Esophagus squamous epithelium (tissue), 5 donors: ENCODE measurements at regions not wholly inside any gene's neighbourhood (a gene's known extent, or its start where the extent isn't known, plus 50 kb on each side); places are given as distances from the start of the nearest gene placed in this dataset.

Source experiments
- DNase-seq: peaks from one replicate; lab custom pipeline; 2025; lab: John Stamatoyannopoulos, UW
- H3K27ac ChIP-seq, 4 donors: fragments of 200-600 bp; sonication (generic); one replicate each; pipeline ENCODE4 v1.5.1; 2016 to 2019; ENCODE audit warnings: mild to moderate bottlenecking in 1 of 4
- H3K27me3 ChIP-seq, 4 donors: fragments of 200-600 bp; sonication (generic); 1 replicate in 3 of 4; 2 replicates in 1 of 4; pipeline versions ENCODE4 v1.5.1 to v1.6.0; 2017 to 2021; ENCODE audit warnings: antibody characterized with exemption in 1 of 4
- H3K36me3 ChIP-seq, 3 donors: fragments of 200-600 bp; sonication (generic); one replicate each; pipeline ENCODE4 v1.5.1; 2016 to 2019
- H3K4me1 ChIP-seq, 3 donors: fragments of 200-600 bp; sonication (generic); one replicate each; pipeline ENCODE4 v1.5.1; 2017 to 2019
- H3K4me3 ChIP-seq, 4 donors: fragments of 200-600 bp; sonication (generic); 1 replicate in 3 of 4; 2 replicates in 1 of 4; pipeline ENCODE4 v1.5.1; 2016 to 2019; ENCODE audit warnings: mild to moderate bottlenecking in 2 of 4, moderate library complexity in 1 of 4
- H3K9me3 ChIP-seq, 3 donors: fragments of 200-600 bp; sonication (generic); one replicate each; pipeline ENCODE4 v1.5.1; 2016 to 2019
- POLR2A ChIP-seq, 4 donors: fragments of 450-650 bp; IDR thresholded peaks; one replicate each; pipeline ENCODE4 v1.6.1; 2017; ENCODE audit warnings: antibody characterized with exemption in 4 of 4, mild to moderate bottlenecking in 4 of 4, moderate library complexity in 3 of 4
- WGBS, 2 donors: methylation state at CpG; one replicate each; pipeline ENCODE4 v1.1.5; 2018; 5-methylcytosine and 5-hydroxymethylcytosine counted together
- intact Hi-C: fragments of 100-400 bp; cut with DNase I; formaldehyde crosslinking; loops from one replicate; pipeline ENCODE4 v1.15.0; 2022
- TF ChIP-seq, protein P1 (sequence below), 6 experiments: fragments of 450-650 bp in 4 of 6; fragments of 200-600 bp in 2 of 6; sonication (generic) in 2 of 6; IDR thresholded peaks; one replicate each; pipeline ENCODE4 v1.5.1; 2016 to 2019; ENCODE audit warnings: antibody characterized with exemption in 6 of 6, mild to moderate bottlenecking in 4 of 6, moderate library complexity in 4 of 6
- donor health status: DM: yes; HTN: yes; CAD: no.

DNA sequence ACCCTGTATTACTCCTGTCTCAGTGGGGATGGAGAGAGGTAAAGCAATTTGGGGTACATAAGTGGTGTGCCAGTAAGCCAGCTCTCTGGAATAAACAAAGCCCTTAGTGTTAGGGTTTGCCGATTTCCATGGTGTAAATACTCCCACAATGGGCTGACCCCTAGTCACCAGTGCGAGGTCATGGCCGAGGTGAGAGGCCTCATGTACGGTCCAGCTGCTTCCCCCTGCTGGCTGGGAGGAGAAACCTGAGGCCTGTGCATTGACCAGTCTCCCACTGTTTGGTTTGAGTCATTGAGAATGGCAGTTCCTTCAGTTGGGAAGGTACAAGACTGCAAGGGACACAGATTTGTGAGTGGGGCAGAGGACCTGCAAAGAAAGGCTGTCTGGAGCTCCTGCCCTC is 382.0 kb downstream of the CDH26 start:
- no peak for DNase-seq
- H3K36me3 ChIP-seq = no peaks in the 10 kb centered on the region
- H3K9me3 ChIP-seq = no peaks in the 10 kb centered on the region
- intact Hi-C loops = no loop called here
- TF ChIP-seq POLR2A (IDR thresholded peaks at IDR 0.05) = no peak
- TF ChIP-seq, protein P1, sequence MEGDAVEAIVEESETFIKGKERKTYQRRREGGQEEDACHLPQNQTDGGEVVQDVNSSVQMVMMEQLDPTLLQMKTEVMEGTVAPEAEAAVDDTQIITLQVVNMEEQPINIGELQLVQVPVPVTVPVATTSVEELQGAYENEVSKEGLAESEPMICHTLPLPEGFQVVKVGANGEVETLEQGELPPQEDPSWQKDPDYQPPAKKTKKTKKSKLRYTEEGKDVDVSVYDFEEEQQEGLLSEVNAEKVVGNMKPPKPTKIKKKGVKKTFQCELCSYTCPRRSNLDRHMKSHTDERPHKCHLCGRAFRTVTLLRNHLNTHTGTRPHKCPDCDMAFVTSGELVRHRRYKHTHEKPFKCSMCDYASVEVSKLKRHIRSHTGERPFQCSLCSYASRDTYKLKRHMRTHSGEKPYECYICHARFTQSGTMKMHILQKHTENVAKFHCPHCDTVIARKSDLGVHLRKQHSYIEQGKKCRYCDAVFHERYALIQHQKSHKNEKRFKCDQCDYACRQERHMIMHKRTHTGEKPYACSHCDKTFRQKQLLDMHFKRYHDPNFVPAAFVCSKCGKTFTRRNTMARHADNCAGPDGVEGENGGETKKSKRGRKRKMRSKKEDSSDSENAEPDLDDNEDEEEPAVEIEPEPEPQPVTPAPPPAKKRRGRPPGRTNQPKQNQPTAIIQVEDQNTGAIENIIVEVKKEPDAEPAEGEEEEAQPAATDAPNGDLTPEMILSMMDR (IDR thresholded peaks at IDR 0.05) = no peak
- H3K27me3 ChIP-seq = no peaks in the 10 kb centered on the region
- no peak overlapping the region for H3K4me3 ChIP-seq
- WGBS, 2 donors = 80% methylated on average over 2 of the region's 4 CpGs; no CpG with 5 or more reads in 1 of the 2 donors
- no peaks in the 10 kb centered on the region for H3K4me1 ChIP-seq
- H3K27ac ChIP-seq = no peak overlapping the region

DNA sequence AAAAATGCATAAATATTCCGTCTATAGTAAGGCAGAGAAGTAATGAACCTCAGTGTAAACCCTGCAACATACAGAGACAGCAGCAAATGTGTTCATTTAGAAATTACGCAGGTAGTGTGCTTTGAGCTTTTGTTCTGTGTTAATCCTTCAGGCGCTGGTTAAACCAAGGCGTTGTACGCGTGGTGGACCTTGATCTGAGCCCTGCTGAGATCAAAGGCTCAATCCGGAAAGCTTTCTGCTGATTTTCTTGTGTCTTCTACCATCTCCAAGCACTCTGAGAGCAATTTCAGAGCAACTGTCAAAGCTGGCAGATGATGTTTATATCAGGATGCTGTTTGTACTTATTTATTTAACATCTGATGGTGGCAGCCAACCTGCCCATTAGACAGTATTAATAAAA is 382.8 kb downstream of the CDH26 start:
- no peaks in the 10 kb centered on the region for H3K4me1 ChIP-seq
- H3K9me3 ChIP-seq = no peaks in the 10 kb centered on the region
- H3K27ac ChIP-seq = no peak overlapping the region
- H3K36me3 ChIP-seq = no peaks in the 10 kb centered on the region
- no peaks in the 10 kb centered on the region for H3K27me3 ChIP-seq
- WGBS, 2 donors = 53 to 61% methylated on average over 7 of the region's 7 CpGs
- no peak overlapping the region for H3K4me3 ChIP-seq
- intact Hi-C loops = no loop called here
- DNase-seq = no peak
- TF ChIP-seq, protein P1 (IDR thresholded peaks at IDR 0.05) = no peak
- TF ChIP-seq POLR2A (IDR thresholded peaks at IDR 0.05) = no peak

DNA sequence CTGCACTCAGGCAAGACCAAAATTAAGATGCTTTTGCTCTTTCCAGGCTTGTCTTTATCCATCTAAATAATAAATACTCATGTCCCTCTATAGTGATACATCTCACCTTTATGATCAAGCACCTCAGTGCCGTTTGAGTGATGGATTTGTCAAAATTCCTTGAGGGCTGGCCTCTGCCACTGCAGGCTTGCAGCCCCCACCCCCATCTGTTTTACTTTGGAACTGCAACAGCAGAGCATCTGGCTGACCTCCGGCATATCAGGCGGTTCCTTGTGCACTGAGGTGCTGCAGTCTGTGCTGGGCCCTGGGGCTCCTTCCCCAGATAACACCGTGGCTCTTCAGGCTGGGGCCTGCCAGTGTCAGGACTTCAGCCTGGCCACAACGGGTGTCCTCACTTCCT is 386.9 kb downstream of the CDH26 start:
- TF ChIP-seq, protein P1 (IDR thresholded peaks at IDR 0.05) = no peak
- TF ChIP-seq POLR2A (IDR thresholded peaks at IDR 0.05) = no peak
- H3K9me3 ChIP-seq = no peaks in the 10 kb centered on the region
- no peak for DNase-seq
- intact Hi-C loops = no loop called here
- no peaks in the 10 kb centered on the region for H3K36me3 ChIP-seq
- no peaks in the 10 kb centered on the region for H3K4me1 ChIP-seq
- H3K27me3 ChIP-seq = no peaks in the 10 kb centered on the region
- H3K27ac ChIP-seq = no peak overlapping the region
- H3K4me3 ChIP-seq = no peak overlapping the region
- WGBS, 2 donors = 76 to 82% methylated on average over 5 of the region's 5 CpGs

DNA sequence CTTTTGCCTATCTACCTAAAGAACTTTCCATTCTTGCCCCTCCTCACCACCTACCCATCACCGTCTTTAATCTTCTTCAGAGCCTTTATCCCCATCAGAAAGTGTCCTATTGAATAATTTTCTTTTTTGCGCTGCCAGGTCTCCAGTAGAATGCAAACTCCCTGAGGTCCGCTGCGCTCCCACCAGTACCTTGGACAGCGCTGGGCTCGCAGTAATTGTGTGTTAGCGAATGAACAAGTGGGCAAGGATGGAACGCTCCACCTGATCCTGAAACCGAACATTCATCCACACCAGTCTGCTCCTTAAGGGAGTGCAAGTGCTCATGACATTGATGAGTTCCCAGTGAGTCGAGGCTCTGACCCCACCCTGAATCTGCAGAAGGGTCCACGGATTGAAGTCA is 391.2 kb downstream of the CDH26 start:
- Histone ChIP-seq H3K9me3 (no peaks in the 10 kb centered on the region), H3K4me3 (no peak overlapping the region), H3K27ac (no peak overlapping the region), H3K27me3 (no peaks in the 10 kb centered on the region), H3K36me3 (no peaks in the 10 kb centered on the region), H3K4me1 (no peaks in the 10 kb centered on the region)
- WGBS, 2 donors = 84 to 90% methylated on average over 9 to 11 of the region's 11 CpGs
- no peak for TF ChIP-seq POLR2A (IDR thresholded peaks at IDR 0.05)
- TF ChIP-seq, protein P1 (IDR thresholded peaks at IDR 0.05) = no peak
- DNase-seq = no peak
- intact Hi-C loops = no loop called here

DNA sequence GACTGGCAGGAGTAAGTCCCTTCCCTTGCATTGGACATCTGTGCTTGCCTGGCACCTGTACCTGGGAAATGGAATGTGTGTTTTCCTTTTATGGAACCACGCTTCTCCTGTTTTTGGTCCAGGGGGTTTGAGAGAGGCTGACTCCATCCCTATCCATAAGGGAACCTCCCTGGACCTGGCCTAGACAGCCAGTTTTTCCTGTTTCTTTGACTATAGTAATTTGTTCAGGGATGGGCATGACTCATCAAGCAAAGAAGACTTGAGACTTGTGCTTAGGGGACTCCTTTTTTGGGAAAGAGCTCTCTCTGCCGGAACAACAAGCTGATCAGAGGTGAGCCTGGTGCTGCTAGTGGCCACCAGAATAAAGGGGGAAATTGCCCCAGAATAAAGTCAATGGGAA is 393.8 kb downstream of the CDH26 start:
- no peaks in the 10 kb centered on the region for H3K36me3 ChIP-seq
- H3K4me1 ChIP-seq = no peaks in the 10 kb centered on the region
- H3K9me3 ChIP-seq = no peaks in the 10 kb centered on the region
- no peak for TF ChIP-seq POLR2A (IDR thresholded peaks at IDR 0.05)
- TF ChIP-seq, protein P1 (IDR thresholded peaks at IDR 0.05) = no peak
- 66 to 78% methylated on average over 2 of the region's 2 CpGs for WGBS, 2 donors
- H3K27ac ChIP-seq = no peak overlapping the region
- no peaks in the 10 kb centered on the region for H3K27me3 ChIP-seq
- H3K4me3 ChIP-seq = no peak overlapping the region
- no peak for DNase-seq
- intact Hi-C loops = no loop called here
